ENCODE measurements at regions not wholly inside any gene's neighbourhood (a gene's known extent, or its start where the extent isn't known, plus 50 kb on each side); places are given as distances from the start of the nearest gene placed in this dataset.

GRCh38 chr2:118520246-118520645 is 327.2 kb downstream of the EN1 start:
- Histone ChIP-seq H3K4me1 (ENCODE audit: control insufficient read depth, insufficient read depth, low read length, poor library complexity, severe bottlenecking) (no peaks in the 10 kb centered on the region), H3K4me3 (ENCODE audit: low read depth, low read length) (no peak overlapping the region), H3K36me3 (ENCODE audit: control insufficient read depth, insufficient read depth, low read length) (no peaks in the 10 kb centered on the region), H3K27me3 (ENCODE audit: control insufficient read depth, insufficient read depth, low read length) (no peaks in the 10 kb centered on the region), H3K9me3 (ENCODE audit: control insufficient read depth in 2 of 2, low read length in 2 of 2) (peaks cover 2 to 10% of the 10 kb centered on the region in 2 experiments), H3K27ac (ENCODE audit: insufficient read depth, low read length, poor library complexity, severe bottlenecking) (no peak overlapping the region)
- Mint-ChIP-seq H3K27ac (no peak overlapping the region), H3K4me1 (no peaks in the 10 kb centered on the region), H3K36me3 (no peaks in the 10 kb centered on the region), H3K27me3 (no peaks in the 10 kb centered on the region), H3K4me3 (no peak overlapping the region), H3K9me3 (peaks cover 0 to 21% (median 4%) of the 10 kb centered on the region in 7 donors)
- DNase-seq, result no peak
- no peak for ATAC-seq (ENCODE audit: low read depth in 2 of 2)

GRCh38 chr2:118519511-118519910 is 327.9 kb downstream of the EN1 start:
- DNase-seq, result no peak
- Histone ChIP-seq H3K4me3 (ENCODE audit: low read depth, low read length) (no peak overlapping the region), H3K4me1 (ENCODE audit: control insufficient read depth, insufficient read depth, low read length, poor library complexity, severe bottlenecking) (no peaks in the 10 kb centered on the region), H3K9me3 (ENCODE audit: control insufficient read depth in 2 of 2, low read length in 2 of 2) (peaks cover 4 to 10% of the 10 kb centered on the region in 2 experiments), H3K27ac (ENCODE audit: insufficient read depth, low read length, poor library complexity, severe bottlenecking) (no peak overlapping the region), H3K27me3 (ENCODE audit: control insufficient read depth, insufficient read depth, low read length) (no peaks in the 10 kb centered on the region), H3K36me3 (ENCODE audit: control insufficient read depth, insufficient read depth, low read length) (no peaks in the 10 kb centered on the region)
- Mint-ChIP-seq H3K4me3 (no peak overlapping the region), H3K9me3 (peaks cover 0 to 22% (median 4%) of the 10 kb centered on the region in 7 donors), H3K27me3 (no peaks in the 10 kb centered on the region), H3K36me3 (no peaks in the 10 kb centered on the region), H3K4me1 (no peaks in the 10 kb centered on the region), H3K27ac (no peak overlapping the region)
- no peak for ATAC-seq (ENCODE audit: low read depth in 2 of 2)

- Histone ChIP-seq H3K36me3 (ENCODE audit: control insufficient read depth, insufficient read depth, low read length) (no peaks in the 10 kb centered on the region), H3K4me3 (ENCODE audit: low read depth, low read length) (no peak overlapping the region), H3K4me1 (ENCODE audit: control insufficient read depth, insufficient read depth, low read length, poor library complexity, severe bottlenecking) (no peaks in the 10 kb centered on the region), H3K9me3 (ENCODE audit: control insufficient read depth in 2 of 2, low read length in 2 of 2) (peaks cover 0 to 3% of the 10 kb centered on the region in 2 experiments), H3K27ac (ENCODE audit: insufficient read depth, low read length, poor library complexity, severe bottlenecking) (no peak overlapping the region), H3K27me3 (ENCODE audit: control insufficient read depth, insufficient read depth, low read length) (no peaks in the 10 kb centered on the region)
- no peak for ATAC-seq (ENCODE audit: low read depth in 2 of 2)
- peaks cover 0 to 8% (median 2%) of the 10 kb centered on the region in 7 donors for H3K9me3 Mint-ChIP-seq
- no peaks in the 10 kb centered on the region for H3K36me3 Mint-ChIP-seq
- DNase-seq, result no peak
- no peak overlapping the region for H3K27ac Mint-ChIP-seq
- no peaks in the 10 kb centered on the region for H3K4me1 Mint-ChIP-seq
- H3K4me3 Mint-ChIP-seq, result no peak overlapping the region
- H3K27me3 Mint-ChIP-seq, result no peaks in the 10 kb centered on the region
These were observed 336.6 kb downstream of the EN1 start for GRCh38 chr2:118510807-118511206.

GRCh38 chr2:118509319-118510004 is 338.0 kb downstream of the EN1 start:
- Histone ChIP-seq H3K27me3 (ENCODE audit: control insufficient read depth, insufficient read depth, low read length) (no peaks in the 10 kb centered on the region), H3K9me3 (ENCODE audit: control insufficient read depth in 2 of 2, low read length in 2 of 2) (peaks cover 0 to under 1% of the 10 kb centered on the region in 2 experiments), H3K27ac (ENCODE audit: insufficient read depth, low read length, poor library complexity, severe bottlenecking) (no peak overlapping the region), H3K4me1 (ENCODE audit: control insufficient read depth, insufficient read depth, low read length, poor library complexity, severe bottlenecking) (no peaks in the 10 kb centered on the region), H3K4me3 (ENCODE audit: low read depth, low read length) (no peak overlapping the region), H3K36me3 (ENCODE audit: control insufficient read depth, insufficient read depth, low read length) (no peaks in the 10 kb centered on the region)
- Mint-ChIP-seq H3K4me1 (no peaks in the 10 kb centered on the region), H3K9me3 (peaks cover 0 to 4% (median 2%) of the 10 kb centered on the region in 7 donors), H3K27me3 (no peaks in the 10 kb centered on the region), H3K27ac (no peak overlapping the region), H3K36me3 (no peaks in the 10 kb centered on the region), H3K4me3 (no peak overlapping the region)
- DNase-seq, result no peak
- ATAC-seq (ENCODE audit: low read depth in 2 of 2), result no peak

- no peaks in the 10 kb centered on the region for H3K4me1 ChIP-seq (ENCODE audit: control insufficient read depth, insufficient read depth, low read length, poor library complexity, severe bottlenecking)
- Mint-ChIP-seq H3K27ac (no peak overlapping the region), H3K4me3 (no peak overlapping the region), H3K4me1 (no peaks in the 10 kb centered on the region), H3K9me3 (peaks cover 0 to 2% (median 0%) of the 10 kb centered on the region in 7 donors), H3K36me3 (no peaks in the 10 kb centered on the region), H3K27me3 (no peaks in the 10 kb centered on the region)
- H3K27ac ChIP-seq (ENCODE audit: insufficient read depth, low read length, poor library complexity, severe bottlenecking), result no peak overlapping the region
- DNase-seq (no peak), ATAC-seq (ENCODE audit: low read depth in 2 of 2) (no peak)
- no peaks in the 10 kb centered on the region for H3K27me3 ChIP-seq (ENCODE audit: control insufficient read depth, insufficient read depth, low read length)
- H3K4me3 ChIP-seq (ENCODE audit: low read depth, low read length), result no peak overlapping the region
- H3K9me3 ChIP-seq (ENCODE audit: control insufficient read depth in 2 of 2, low read length in 2 of 2), result no peaks in the 10 kb centered on the region
- no peaks in the 10 kb centered on the region for H3K36me3 ChIP-seq (ENCODE audit: control insufficient read depth, insufficient read depth, low read length)
These were observed 339.2 kb downstream of the EN1 start for GRCh38 chr2:118508282-118508681.

GRCh38 chr2:118505436-118505835 is 342.0 kb downstream of the EN1 start:
- H3K36me3 Mint-ChIP-seq, result no peaks in the 10 kb centered on the region
- no peak for ATAC-seq (ENCODE audit: low read depth in 2 of 2)

GRCh38 chr2:118502106-118502505 is 345.3 kb downstream of the EN1 start:
- Mint-ChIP-seq H3K4me3 (no peak overlapping the region), H3K27ac (no peak overlapping the region), H3K27me3 (no peaks in the 10 kb centered on the region), H3K9me3 (peaks cover 0 to 2% (median 0%) of the 10 kb centered on the region in 7 donors), H3K36me3 (no peaks in the 10 kb centered on the region), H3K4me1 (no peaks in the 10 kb centered on the region)
- no peaks in the 10 kb centered on the region for H3K9me3 ChIP-seq (ENCODE audit: control insufficient read depth in 2 of 2, low read length in 2 of 2)
- H3K27me3 ChIP-seq (ENCODE audit: control insufficient read depth, insufficient read depth, low read length), result no peaks in the 10 kb centered on the region
- no peak overlapping the region for H3K4me3 ChIP-seq (ENCODE audit: low read depth, low read length)
- H3K27ac ChIP-seq (ENCODE audit: insufficient read depth, low read length, poor library complexity, severe bottlenecking), result no peak overlapping the region
- DNase-seq (no peak), ATAC-seq (ENCODE audit: low read depth in 2 of 2) (no peak)
- H3K36me3 ChIP-seq (ENCODE audit: control insufficient read depth, insufficient read depth, low read length), result no peaks in the 10 kb centered on the region
- H3K4me1 ChIP-seq (ENCODE audit: control insufficient read depth, insufficient read depth, low read length, poor library complexity, severe bottlenecking), result no peaks in the 10 kb centered on the region

More at GRCh38 chr2:118505436-118505835, 342.0 kb downstream of the EN1 start:
- H3K27me3 ChIP-seq (ENCODE audit: control insufficient read depth, insufficient read depth, low read length), result no peaks in the 10 kb centered on the region
- H3K4me1 ChIP-seq (ENCODE audit: control insufficient read depth, insufficient read depth, low read length, poor library complexity, severe bottlenecking), result no peaks in the 10 kb centered on the region
- Mint-ChIP-seq H3K4me1 (no peaks in the 10 kb centered on the region), H3K27ac (no peak overlapping the region), H3K27me3 (no peaks in the 10 kb centered on the region), H3K4me3 (no peak overlapping the region), H3K9me3 (peaks cover 0 to 2% (median 0%) of the 10 kb centered on the region in 7 donors)
- no peak overlapping the region for H3K27ac ChIP-seq (ENCODE audit: insufficient read depth, low read length, poor library complexity, severe bottlenecking)
- H3K4me3 ChIP-seq (ENCODE audit: low read depth, low read length), result no peak overlapping the region
- H3K36me3 ChIP-seq (ENCODE audit: control insufficient read depth, insufficient read depth, low read length), result no peaks in the 10 kb centered on the region
- no peaks in the 10 kb centered on the region for H3K9me3 ChIP-seq (ENCODE audit: control insufficient read depth in 2 of 2, low read length in 2 of 2)
- no peak for DNase-seq

- Histone ChIP-seq H3K9me3 (ENCODE audit: control insufficient read depth in 2 of 2, low read length in 2 of 2) (no peaks in the 10 kb centered on the region), H3K4me1 (ENCODE audit: control insufficient read depth, insufficient read depth, low read length, poor library complexity, severe bottlenecking) (no peaks in the 10 kb centered on the region), H3K27me3 (ENCODE audit: control insufficient read depth, insufficient read depth, low read length) (no peaks in the 10 kb centered on the region), H3K36me3 (ENCODE audit: control insufficient read depth, insufficient read depth, low read length) (no peaks in the 10 kb centered on the region), H3K4me3 (ENCODE audit: low read depth, low read length) (no peak overlapping the region), H3K27ac (ENCODE audit: insufficient read depth, low read length, poor library complexity, severe bottlenecking) (no peak overlapping the region)
- DNase-seq (no peak), ATAC-seq (ENCODE audit: low read depth in 2 of 2) (no peak)
- Mint-ChIP-seq H3K36me3 (no peaks in the 10 kb centered on the region), H3K27me3 (peaks cover 3% of the 10 kb centered on the region), H3K4me3 (no peak overlapping the region), H3K9me3 (peaks cover 0 to 3% (median 0%) of the 10 kb centered on the region in 7 donors), H3K4me1 (no peaks in the 10 kb centered on the region), H3K27ac (no peak overlapping the region)
These were observed 348.5 kb downstream of the EN1 start for GRCh38 chr2:118498943-118499342.
